Neural progenitor cell (in vitro differentiated cells): ENCODE measurements at regions not wholly inside any gene's neighbourhood (a gene's known extent, or its start where the extent isn't known, plus 50 kb on each side); places are given as distances from the start of the nearest gene placed in this dataset.
"Not testable (repeated sequence)": the region's sequence is repeated elsewhere in the genome, so short reads cannot be mapped to it uniquely, and the experiment has no call there.

Source experiments
- DNase-seq: peaks from one replicate; pipeline ENCODE4 v3.0.0-alpha.2; 2016; ENCODE audit warnings: low spot score
- H2AFZ ChIP-seq: fragments of 200-600 bp; sonication (generic); replicated peaks from 2 replicates; pipeline ENCODE4 v1.6.1; 2016; ENCODE audit warnings: antibody characterized with exemption
- H3F3A ChIP-seq: fragments of 200-600 bp; sonication (generic); 2 replicates; pipeline ENCODE4 v1.6.1; 2016; ENCODE audit warnings: antibody characterized with exemption, low read depth
- H3K27ac ChIP-seq: fragments of 200-600 bp; sonication (generic); 2 replicates; pipeline ENCODE4 v1.5.1; 2016; ENCODE audit warnings: mild to moderate bottlenecking
- H3K27me3 ChIP-seq: fragments of 200-600 bp; sonication (generic); 2 replicates; pipeline ENCODE4 v1.6.1; 2016; ENCODE audit warnings: mild to moderate bottlenecking, moderate library complexity
- H3K36me3 ChIP-seq: fragments of 200-600 bp; sonication (generic); 2 replicates; pipeline ENCODE4 v1.5.1; 2016
- H3K4me1 ChIP-seq: fragments of 200-600 bp; sonication (generic); 2 replicates; pipeline ENCODE4 v1.6.1; 2016; ENCODE audit warnings: mixed run types
- H3K4me2 ChIP-seq: fragments of 200-600 bp; sonication (generic); 2 replicates; pipeline ENCODE4 v1.6.1; 2016
- H3K4me3 ChIP-seq: fragments of 200-600 bp; sonication (generic); 2 replicates; pipeline ENCODE4 v1.5.1; 2016
- H3K79me2 ChIP-seq: fragments of 200-600 bp; sonication (generic); 2 replicates; pipeline ENCODE4 v1.6.1; 2016; ENCODE audit warnings: low read depth
- H3K9ac ChIP-seq: fragments of 200-600 bp; sonication (generic); 2 replicates; pipeline ENCODE4 v1.6.1; 2016
- H3K9me3 ChIP-seq: fragments of 200-600 bp; sonication (generic); 2 replicates; pipeline ENCODE4 v1.5.1; 2016; ENCODE audit warnings: low read depth
- H4K20me1 ChIP-seq: fragments of 200-600 bp; sonication (generic); 2 replicates; pipeline ENCODE4 v1.6.1; 2016; ENCODE audit warnings: low read depth
- H3K27ac Mint-ChIP-seq: 3 replicates; pipeline ENCODE4 v1.8.0; 2021; ENCODE audit warnings: mixed read lengths
- H3K27me3 Mint-ChIP-seq: 2 replicates; pipeline ENCODE4 v1.8.0; 2022; ENCODE audit warnings: low read depth, mild to moderate bottlenecking, inconsistent platforms, moderate library complexity, mixed read lengths; ENCODE audit not compliant: insufficient read depth
- H3K36me3 Mint-ChIP-seq: 3 replicates; pipeline ENCODE4 v1.8.0; 2021; ENCODE audit warnings: mixed read lengths
- H3K4me1 Mint-ChIP-seq: 3 replicates; pipeline ENCODE4 v1.8.0; 2021; ENCODE audit warnings: mixed read lengths
- H3K4me3 Mint-ChIP-seq: 3 replicates; pipeline ENCODE4 v1.8.0; 2021; ENCODE audit warnings: mild to moderate bottlenecking, moderate library complexity, mixed read lengths
- H3K9me3 Mint-ChIP-seq: 3 replicates; pipeline ENCODE4 v1.8.0; 2020; ENCODE audit warnings: mixed read lengths
- CTCF ChIP-seq: fragments of 200-600 bp; sonication (generic); IDR thresholded peaks from 2 replicates; pipeline ENCODE4 v1.5.1; 2017; ENCODE audit warnings: antibody characterized with exemption, mild to moderate bottlenecking
- EZH2 ChIP-seq: fragments of 200-600 bp; sonication (generic); IDR thresholded peaks from 2 replicates; pipeline ENCODE4 v1.6.1; 2017; ENCODE audit warnings: antibody characterized with exemption, mild to moderate bottlenecking, moderate library complexity
- EZH2phosphoT487 ChIP-seq: fragments of 200-600 bp; sonication (generic); IDR thresholded peaks from 2 replicates; pipeline ENCODE4 v1.6.1; 2017; ENCODE audit warnings: antibody characterized with exemption

GRCh38 chr5:101782352-101783103, 513.6 kb downstream of the SLCO4C1 start:
- Histone ChIP-seq H4K20me1 (no peaks in the 10 kb centered on the region), H3F3A (no peaks in the 10 kb centered on the region), H3K4me1 (peaks cover 3% of the 10 kb centered on the region), H2AFZ (peak overlapping the region; percentile 80), H3K79me2 (no peaks in the 10 kb centered on the region), H3K9me3 (no peaks in the 10 kb centered on the region), H3K4me3 (no peak overlapping the region), H3K27me3 (no peaks in the 10 kb centered on the region), H3K36me3 (no peaks in the 10 kb centered on the region), H3K27ac (no peak overlapping the region), H3K9ac (no peak overlapping the region), H3K4me2 (peak overlapping the region; percentile 59)
- peaks cover 14% of the 10 kb centered on the region for H3K4me1 Mint-ChIP-seq
- peak; percentile 34 for DNase-seq
- no peak overlapping the region for H3K4me3 Mint-ChIP-seq
- no peaks in the 10 kb centered on the region for H3K36me3 Mint-ChIP-seq
- no peak for TF ChIP-seq EZH2phosphoT487
- no peak for TF ChIP-seq CTCF
- TF ChIP-seq EZH2 = no peak
- peak overlapping the region; percentile 64 for H3K27ac Mint-ChIP-seq
- H3K9me3 Mint-ChIP-seq = no peaks in the 10 kb centered on the region
- peaks cover 5% of the 10 kb centered on the region for H3K27me3 Mint-ChIP-seq

DNA sequence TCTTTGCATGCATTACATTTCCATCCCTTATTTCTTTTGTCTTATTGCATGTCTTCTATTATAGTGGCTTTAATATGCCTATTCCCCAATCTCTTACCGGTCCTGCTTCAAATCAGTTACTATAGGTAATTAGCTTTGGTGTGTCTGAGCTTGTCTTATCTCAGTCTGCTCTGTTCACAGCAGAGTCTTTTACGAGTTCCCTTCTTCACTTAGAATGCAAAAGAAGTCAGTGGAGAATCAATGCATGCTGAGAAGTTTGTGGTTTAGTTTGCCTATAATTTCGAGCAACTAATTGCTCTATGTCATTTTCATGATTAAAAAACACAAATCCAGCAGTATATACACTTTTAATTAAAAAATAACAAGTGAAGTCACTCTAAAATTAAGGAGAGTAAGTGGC, 545.0 kb downstream of the SLCO4C1 start:
- Histone ChIP-seq H3K27ac (no peak overlapping the region), H3K79me2 (no peaks in the 10 kb centered on the region), H3K4me1 (no peaks in the 10 kb centered on the region), H3K4me3 (no peak overlapping the region), H2AFZ (no peak overlapping the region), H3K36me3 (no peaks in the 10 kb centered on the region), H3K27me3 (no peaks in the 10 kb centered on the region), H3K4me2 (no peak overlapping the region), H3K9me3 (no peaks in the 10 kb centered on the region), H3F3A (no peaks in the 10 kb centered on the region), H3K9ac (no peak overlapping the region), H4K20me1 (no peaks in the 10 kb centered on the region)
- no peak overlapping the region for H3K27ac Mint-ChIP-seq
- peaks cover 2% of the 10 kb centered on the region for H3K9me3 Mint-ChIP-seq
- H3K27me3 Mint-ChIP-seq = no peaks in the 10 kb centered on the region
- H3K4me1 Mint-ChIP-seq = no peaks in the 10 kb centered on the region
- no peak for DNase-seq
- no peaks in the 10 kb centered on the region for H3K36me3 Mint-ChIP-seq
- TF ChIP-seq EZH2phosphoT487 (no peak), CTCF (no peak), EZH2 (no peak)
- H3K4me3 Mint-ChIP-seq = no peak overlapping the region

DNA sequence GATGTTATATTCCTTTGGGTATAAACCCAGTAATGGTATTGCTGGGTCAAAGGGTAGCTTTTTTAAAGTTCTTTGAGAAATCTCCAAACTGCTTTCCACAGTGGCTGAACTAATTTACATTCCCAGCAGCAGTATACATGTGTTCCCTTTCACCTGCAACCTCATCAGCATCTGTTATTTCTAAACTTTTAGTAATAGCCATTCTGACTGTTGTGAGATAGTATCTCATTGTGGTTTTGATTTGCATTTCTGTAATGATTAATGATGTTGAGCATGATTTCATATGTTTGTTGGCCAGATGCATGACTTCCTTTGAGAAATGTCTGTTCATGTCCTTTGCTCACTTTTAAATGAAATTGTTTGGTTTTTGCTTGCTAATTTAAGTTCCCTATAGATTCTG, 553.1 kb downstream of the SLCO4C1 start:
- H3K9me3 ChIP-seq, H3K27ac ChIP-seq, H3K9me3 Mint-ChIP-seq, H3F3A ChIP-seq, H4K20me1 ChIP-seq, H3K79me2 ChIP-seq, H2AFZ ChIP-seq, H3K4me2 ChIP-seq, H3K27me3 Mint-ChIP-seq, H3K27me3 ChIP-seq, H3K4me3 ChIP-seq, H3K4me1 Mint-ChIP-seq, H3K36me3 Mint-ChIP-seq, H3K36me3 ChIP-seq, H3K9ac ChIP-seq, H3K27ac Mint-ChIP-seq, DNase-seq, H3K4me1 ChIP-seq, H3K4me3 Mint-ChIP-seq: not testable (repeated sequence)

DNA sequence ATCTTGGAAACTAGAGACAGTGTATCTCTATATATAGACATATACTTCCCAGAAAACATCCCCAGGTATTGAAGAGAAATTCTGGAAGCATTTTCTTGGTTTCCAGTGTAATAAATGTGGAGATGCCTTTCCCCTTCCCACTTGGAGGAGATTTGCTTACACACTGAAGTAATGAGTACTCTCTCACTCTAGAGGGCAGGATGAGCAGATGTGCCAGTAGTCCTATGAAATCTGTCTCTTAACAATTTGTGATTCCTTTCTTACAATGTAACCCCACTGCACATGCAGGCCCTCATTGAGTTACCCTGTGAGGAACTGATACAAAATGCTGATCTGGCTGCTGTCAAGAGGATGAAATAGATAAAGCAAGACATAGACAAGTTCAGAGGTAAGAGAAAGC, 567.2 kb downstream of the SLCO4C1 start:
- no peaks in the 10 kb centered on the region for H3K36me3 Mint-ChIP-seq
- TF ChIP-seq CTCF = peak; percentile 53
- no peak for TF ChIP-seq EZH2
- no peak for TF ChIP-seq EZH2phosphoT487
- peak; percentile 34 for DNase-seq

More for the DNA sequence above, 567.2 kb downstream of the SLCO4C1 start:
- Histone ChIP-seq H2AFZ (peak overlapping the region; percentile 95), H3K4me3 (no peak overlapping the region), H3K27ac (no peak overlapping the region), H3K9ac (no peak overlapping the region), H4K20me1 (no peaks in the 10 kb centered on the region), H3K4me1 (peaks cover 6% of the 10 kb centered on the region), H3K79me2 (no peaks in the 10 kb centered on the region), H3F3A (no peaks in the 10 kb centered on the region), H3K4me2 (no peak overlapping the region), H3K27me3 (no peaks in the 10 kb centered on the region), H3K36me3 (no peaks in the 10 kb centered on the region), H3K9me3 (no peaks in the 10 kb centered on the region)
- Mint-ChIP-seq H3K4me3 (no peak overlapping the region), H3K4me1 (no peaks in the 10 kb centered on the region), H3K27me3 (no peaks in the 10 kb centered on the region), H3K27ac (no peak overlapping the region), H3K9me3 (no peaks in the 10 kb centered on the region)
